A549 (cell line): ENCODE measurements at regions not wholly inside any gene's neighbourhood (a gene's known extent, or its start where the extent isn't known, plus 50 kb on each side); places are given as distances from the start of the nearest gene placed in this dataset.

Experiments
- ATAC-seq, 2 experiments: fragments of 200-7000 bp in 1 of 2; fragments of >200 bp in 1 of 2; cut with Nextera tagmentation in 1 of 2; cut with Tn5 transposase in 1 of 2; 3 replicates each; pipeline versions ENCODE4 v1.8.0 to v1.9.1; 2018 to 2020; ENCODE audit warnings: mild to moderate bottlenecking in 1 of 2, moderate library complexity in 1 of 2
- CTCF ChIA-PET: fragments of 300-600 bp; sonication (Branson Sonifier 250); formaldehyde crosslinking; extraction: SDS; loops from one replicate; lab custom pipeline; 2021; ENCODE audit warnings: antibody characterized with exemption, inconsistent platforms; lab: Yijun Ruan, JAX
- POLR2A ChIA-PET: fragments of 350-600 bp; formaldehyde crosslinking; extraction: SDS; loops from one replicate; lab custom pipeline; 2021; ENCODE audit warnings: antibody characterized with exemption, inconsistent platforms; lab: Yijun Ruan, JAX
- DNase-seq, 2 experiments: peaks; one replicate each; pipeline versions ENCODE4 v3.0.0 to v3.0.0-alpha.2; 2011 to 2016; ENCODE audit warnings: low read depth in 1 of 2, low spot score in 1 of 2
- FAIRE-seq: peaks from 2 replicates; lab custom pipeline; 2011; peaks lifted over from hg19 to GRCh38; lab: Jason Lieb, UNC
- H3K27ac ChIP-seq, 2 experiments: fragments of >200 bp; sonication (Bioruptor Twin); formaldehyde crosslinking; 3 replicates each; pipeline ENCODE4 v1.5.1; 2016 to 2017
- H3K4me1 ChIP-seq: fragments of >200 bp; sonication (Bioruptor Twin); formaldehyde crosslinking; 3 replicates; pipeline ENCODE4 v1.6.1; 2016
- H3K4me2 ChIP-seq: fragments of >200 bp; sonication (Bioruptor Twin); formaldehyde crosslinking; 3 replicates; pipeline ENCODE4 v1.6.1; 2016
- H3K4me3 ChIP-seq: fragments of >200 bp; sonication (Bioruptor Twin); formaldehyde crosslinking; 3 replicates; pipeline ENCODE4 v1.5.1; 2016
- H3K9me3 ChIP-seq: fragments of >200 bp; sonication (Bioruptor Twin); formaldehyde crosslinking; 3 replicates; pipeline ENCODE4 v1.6.1; 2016
- BCL3 ChIP-seq: fragments of >200 bp; sonication (Bioruptor Twin); formaldehyde crosslinking; IDR thresholded peaks from 3 replicates; pipeline ENCODE4 v1.6.1; 2016
- CBX2 ChIP-seq: fragments of 200-600 bp; sonication (generic); IDR thresholded peaks from 2 replicates; pipeline ENCODE4 v1.6.1; 2016; ENCODE audit warnings: low read depth, mild to moderate bottlenecking, borderline replicate concordance
- CTCF ChIP-seq: fragments of >200 bp; sonication (Bioruptor Twin); formaldehyde crosslinking; IDR thresholded peaks from 3 replicates; pipeline ENCODE4 v1.5.1; 2016
- EHF ChIP-seq: fragments of 250-450 bp; sonication (Bioruptor Pico); IDR thresholded peaks from 2 replicates; pipeline ENCODE4 v1.5.0; 2020; ENCODE audit warnings: mild to moderate bottlenecking
- EHMT2 ChIP-seq: fragments of 200-600 bp; sonication (generic); IDR thresholded peaks from 2 replicates; pipeline ENCODE4 v1.6.1; 2016; ENCODE audit warnings: antibody characterized with exemption, low read depth, mild to moderate bottlenecking, moderate library complexity
- EP300 ChIP-seq, 2 experiments: fragments of >200 bp; sonication (Bioruptor Twin); formaldehyde crosslinking; IDR thresholded peaks; 2 replicates in 1 of 2; 3 replicates in 1 of 2; pipeline ENCODE4 v1.6.1; 2016 to 2017
- ESRRA ChIP-seq: fragments of 150-350 bp; IDR thresholded peaks from 2 replicates; pipeline ENCODE4 v1.6.1; 2014; ENCODE audit warnings: mild to moderate bottlenecking, low read length, borderline replicate concordance
- FOSB ChIP-seq: fragments of 250-450 bp; sonication (Bioruptor Pico); IDR thresholded peaks from 2 replicates; pipeline ENCODE4 v1.5.0; 2020; ENCODE audit warnings: mild to moderate bottlenecking, moderate library complexity
- FOSL2 ChIP-seq, 2 experiments: fragments of 450-650 bp in 1 of 2; fragments of >200 bp in 1 of 2; sonication (Bioruptor Twin) in 1 of 2; formaldehyde crosslinking; IDR thresholded peaks; 2 replicates each; pipeline versions ENCODE4 v1.5.0 to v1.6.1; 2016 to 2020; ENCODE audit warnings: mild to moderate bottlenecking in 1 of 2, moderate library complexity in 1 of 2
- FOXS1 ChIP-seq: fragments of 250-450 bp; sonication (Bioruptor Pico); IDR thresholded peaks from 2 replicates; pipeline ENCODE4 v1.5.0; 2020; ENCODE audit warnings: mild to moderate bottlenecking, moderate library complexity
- GATA3 ChIP-seq: IDR thresholded peaks from 2 replicates; pipeline ENCODE4 v1.6.1; 2012; ENCODE audit warnings: borderline replicate concordance
- HOXB5 ChIP-seq: fragments of 250-450 bp; sonication (Bioruptor Pico); IDR thresholded peaks from 2 replicates; pipeline ENCODE4 v1.5.0; 2020; ENCODE audit warnings: mild to moderate bottlenecking, moderate library complexity
- MAFK ChIP-seq: fragments of 450-650 bp; IDR thresholded peaks from 2 replicates; pipeline ENCODE4 v1.6.1; 2014; ENCODE audit not compliant: partially characterized antibody
- MAX ChIP-seq: IDR thresholded peaks from 2 replicates; pipeline ENCODE4 v1.6.1; 2012
- RCOR1 ChIP-seq: fragments of 150-350 bp; IDR thresholded peaks from 2 replicates; pipeline ENCODE4 v1.6.1; 2014; ENCODE audit warnings: antibody characterized with exemption, low read length, low read depth
- REST ChIP-seq: fragments of 200-600 bp; sonication (generic); IDR thresholded peaks from 2 replicates; pipeline ENCODE4 v1.6.1; 2016; ENCODE audit warnings: antibody characterized with exemption, mild to moderate bottlenecking, moderate library complexity
- SMC3 ChIP-seq: fragments of >200 bp; sonication (Bioruptor Twin); formaldehyde crosslinking; IDR thresholded peaks from 3 replicates; pipeline ENCODE4 v1.6.1; 2018; ENCODE audit warnings: inconsistent platforms
- TFCP2L1 ChIP-seq: fragments of 250-450 bp; sonication (Bioruptor Pico); IDR thresholded peaks from 2 replicates; pipeline ENCODE4 v1.5.0; 2021; ENCODE audit warnings: mild to moderate bottlenecking
- TP53 ChIP-seq: fragments of 250-450 bp; sonication (Bioruptor Pico); IDR thresholded peaks from 2 replicates; pipeline ENCODE4 v1.5.0; 2021; ENCODE audit warnings: mild to moderate bottlenecking, moderate library complexity
- ZFP36 ChIP-seq: fragments of 450-650 bp; IDR thresholded peaks from 2 replicates; pipeline ENCODE4 v1.6.1; 2014; ENCODE audit warnings: borderline replicate concordance; ENCODE audit not compliant: partially characterized antibody
- ZNF302 ChIP-seq: fragments of 250-450 bp; sonication (Bioruptor Pico); IDR thresholded peaks from 2 replicates; pipeline ENCODE4 v1.9.0; 2021; ENCODE audit warnings: inconsistent platforms, mild to moderate bottlenecking, moderate library complexity
- WGBS: methylation state at CpG from one replicate; pipeline ENCODE4 v1.1.6; 2017; ENCODE audit errors: missing lambda C conversion rate; 5-methylcytosine and 5-hydroxymethylcytosine counted together

- Histone ChIP-seq H3K4me1 (no peaks in the 10 kb centered on the region), H3K9me3 (no peaks in the 10 kb centered on the region), H3K4me2 (no peak overlapping the region), H3K4me3 (no peak overlapping the region), H3K27ac (no peak overlapping the region)
- no peak for DNase-seq
- no peak for FAIRE-seq
- ChIA-PET CTCF (no interaction called here), POLR2A (no interaction called here)
- TF ChIP-seq MAX (no peak), FOSL2 (IDR thresholded peaks at IDR 0.05) (no peak), FOSL2 (CRISPR knock-in tag; IDR thresholded peaks at IDR 0.05) (no peak), CTCF (no peak), REST (no peak), ESRRA (no peak), TP53 (CRISPR knock-in tag) (no peak), GATA3 (no peak), ZNF302 (CRISPR knock-in tag) (no peak), HOXB5 (no peak), RCOR1 (no peak), TFCP2L1 (CRISPR knock-in tag) (no peak), ZFP36 (no peak), EP300 (IDR thresholded peaks at IDR 0.05) (no peak), CBX2 (no peak)
- WGBS = 12% methylated on average over 3 of the region's 3 CpGs
- no peak for ATAC-seq
Measured at GRCh38 chr4:43778187-43778915, 670.3 kb downstream of the KCTD8 start.

- H3K4me3 ChIP-seq = no peak overlapping the region
- CTCF ChIA-PET = no interaction called here
- FAIRE-seq (no peak), ATAC-seq (no peak), DNase-seq (no peak)
- H3K9me3 ChIP-seq = no peaks in the 10 kb centered on the region
- POLR2A ChIA-PET = no interaction called here
- no peak overlapping the region for H3K27ac ChIP-seq
- TF ChIP-seq EHF (CRISPR knock-in tag) (no peak), BCL3 (no peak)
- no peak overlapping the region for H3K4me2 ChIP-seq
- no peaks in the 10 kb centered on the region for H3K4me1 ChIP-seq
Measured at GRCh38 chr4:43781125-43781524, 667.5 kb downstream of the KCTD8 start.

GRCh38 chr4:43782391-43782790 is 666.2 kb downstream of the KCTD8 start:
- WGBS = 4% methylated on average over 3 of the region's 3 CpGs
- POLR2A ChIA-PET = no interaction called here
- ATAC-seq = no peak
- H3K9me3 ChIP-seq = no peaks in the 10 kb centered on the region
- CTCF ChIA-PET = no interaction called here
- no peak overlapping the region for H3K27ac ChIP-seq
- no peaks in the 10 kb centered on the region for H3K4me1 ChIP-seq
- FAIRE-seq = no peak
- no peak overlapping the region for H3K4me3 ChIP-seq
- H3K4me2 ChIP-seq = no peak overlapping the region
- DNase-seq = no peak
- TF ChIP-seq EHMT2 = no peak
- TF ChIP-seq FOSB (CRISPR knock-in tag) = no peak
- no peak for TF ChIP-seq MAFK
- TF ChIP-seq SMC3 = no peak
- no peak for TF ChIP-seq FOXS1 (CRISPR knock-in tag)
